ENCODE measurements at regions not wholly inside any gene's neighbourhood (a gene's known extent, or its start where the extent isn't known, plus 50 kb on each side); places are given as distances from the start of the nearest gene placed in this dataset.

DNA sequence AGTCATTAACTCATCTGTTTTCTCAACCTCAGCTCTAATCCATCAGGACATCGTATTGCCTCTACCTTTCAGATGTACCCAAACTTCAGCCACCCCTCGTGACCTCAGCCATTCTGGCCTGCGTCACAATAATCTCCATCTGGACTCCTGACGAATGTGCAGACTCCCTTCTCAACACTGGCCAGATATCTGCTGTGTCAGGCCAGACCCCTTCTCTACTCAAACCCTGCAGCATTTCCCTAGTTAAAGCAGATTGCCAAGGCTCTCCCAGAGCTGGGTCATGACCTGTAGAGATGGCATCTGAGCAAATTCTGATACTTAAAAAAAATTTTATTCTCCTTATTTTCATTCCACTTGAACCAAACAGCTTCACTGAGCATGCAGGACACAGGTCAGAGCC, 69.5 kb upstream of the TMEM18 start:
- TF ChIP-seq, protein P1, sequence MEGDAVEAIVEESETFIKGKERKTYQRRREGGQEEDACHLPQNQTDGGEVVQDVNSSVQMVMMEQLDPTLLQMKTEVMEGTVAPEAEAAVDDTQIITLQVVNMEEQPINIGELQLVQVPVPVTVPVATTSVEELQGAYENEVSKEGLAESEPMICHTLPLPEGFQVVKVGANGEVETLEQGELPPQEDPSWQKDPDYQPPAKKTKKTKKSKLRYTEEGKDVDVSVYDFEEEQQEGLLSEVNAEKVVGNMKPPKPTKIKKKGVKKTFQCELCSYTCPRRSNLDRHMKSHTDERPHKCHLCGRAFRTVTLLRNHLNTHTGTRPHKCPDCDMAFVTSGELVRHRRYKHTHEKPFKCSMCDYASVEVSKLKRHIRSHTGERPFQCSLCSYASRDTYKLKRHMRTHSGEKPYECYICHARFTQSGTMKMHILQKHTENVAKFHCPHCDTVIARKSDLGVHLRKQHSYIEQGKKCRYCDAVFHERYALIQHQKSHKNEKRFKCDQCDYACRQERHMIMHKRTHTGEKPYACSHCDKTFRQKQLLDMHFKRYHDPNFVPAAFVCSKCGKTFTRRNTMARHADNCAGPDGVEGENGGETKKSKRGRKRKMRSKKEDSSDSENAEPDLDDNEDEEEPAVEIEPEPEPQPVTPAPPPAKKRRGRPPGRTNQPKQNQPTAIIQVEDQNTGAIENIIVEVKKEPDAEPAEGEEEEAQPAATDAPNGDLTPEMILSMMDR (IDR thresholded peaks at IDR 0.05) = no peak

DNA sequence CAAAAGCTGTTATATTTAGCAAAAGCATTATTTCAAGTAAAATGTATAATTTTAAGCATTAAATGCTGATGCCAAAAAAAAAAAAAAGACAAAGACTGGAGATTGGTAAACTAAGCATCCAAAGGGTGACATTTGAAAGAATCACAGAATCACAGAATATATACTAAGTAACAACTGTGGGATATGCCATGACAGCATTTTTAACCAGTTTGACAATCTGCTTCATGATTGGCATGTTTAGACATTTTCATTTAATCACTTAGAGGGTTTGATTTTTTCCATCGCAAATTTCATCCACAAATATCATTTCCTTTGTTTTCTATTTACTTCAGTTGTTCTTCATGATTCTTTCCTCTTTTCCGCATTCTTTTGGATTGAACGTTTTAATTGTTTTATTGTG, 66.9 kb upstream of the TMEM18 start:
- TF ChIP-seq, protein P1 (IDR thresholded peaks at IDR 0.05) = no peak

DNA sequence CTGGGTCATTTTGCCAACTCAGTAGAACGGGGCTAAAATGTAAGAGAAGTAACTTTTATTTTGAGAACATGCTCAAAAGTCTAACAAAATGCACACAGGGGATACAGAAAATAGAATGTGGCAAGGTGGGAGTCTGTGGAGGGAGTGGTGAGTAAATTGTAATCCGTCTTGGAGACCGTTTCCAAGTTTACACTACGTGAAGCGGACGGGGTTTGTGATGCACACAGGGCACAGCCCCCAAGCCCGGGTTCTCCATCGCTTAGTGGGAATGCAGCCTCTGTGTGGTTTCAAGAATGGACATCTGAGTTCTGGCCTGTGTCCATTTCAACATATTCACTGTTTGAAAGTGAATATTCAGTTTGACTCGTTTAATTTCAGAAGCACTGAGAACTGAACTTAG, 65.0 kb upstream of the TMEM18 start:
- TF ChIP-seq, protein P1 (IDR thresholded peaks at IDR 0.05) = no peak

DNA sequence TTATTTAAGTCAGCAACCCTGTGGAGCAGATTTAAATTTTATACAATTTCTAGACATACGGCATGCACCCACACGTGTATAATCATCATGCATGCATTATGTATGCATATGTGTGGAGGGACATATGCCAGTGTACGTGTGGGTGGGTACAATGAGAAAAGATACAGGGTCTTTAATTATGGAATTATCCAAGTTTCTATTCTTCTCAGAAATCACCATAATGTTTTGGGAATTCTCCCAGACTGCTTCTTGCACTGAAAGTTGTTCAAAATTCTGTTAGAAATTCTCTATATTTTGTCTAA, 63.9 kb upstream of the TMEM18 start:
- TF ChIP-seq, protein P1 (IDR thresholded peaks at IDR 0.05) = no peak

DNA sequence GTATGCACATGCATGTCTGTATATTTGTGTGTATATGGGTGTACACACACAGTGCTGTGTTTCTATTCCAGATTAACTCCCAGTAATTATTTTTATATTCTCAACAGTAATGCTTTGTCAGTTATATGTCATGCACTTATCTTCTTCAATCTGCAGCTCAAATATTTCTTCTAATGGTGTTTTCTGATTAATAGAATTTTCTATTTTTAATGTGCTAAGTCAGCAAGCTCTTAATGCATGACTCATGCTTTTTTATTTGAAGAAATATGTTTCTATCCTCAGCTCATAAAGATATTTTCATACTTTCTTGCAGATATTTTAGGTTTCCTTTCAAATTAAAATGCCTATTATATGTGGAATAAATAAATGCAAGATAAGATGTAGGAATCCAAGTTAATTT, 59.7 kb upstream of the TMEM18 start:
- TF ChIP-seq, protein P1 (IDR thresholded peaks at IDR 0.05) = no peak

DNA sequence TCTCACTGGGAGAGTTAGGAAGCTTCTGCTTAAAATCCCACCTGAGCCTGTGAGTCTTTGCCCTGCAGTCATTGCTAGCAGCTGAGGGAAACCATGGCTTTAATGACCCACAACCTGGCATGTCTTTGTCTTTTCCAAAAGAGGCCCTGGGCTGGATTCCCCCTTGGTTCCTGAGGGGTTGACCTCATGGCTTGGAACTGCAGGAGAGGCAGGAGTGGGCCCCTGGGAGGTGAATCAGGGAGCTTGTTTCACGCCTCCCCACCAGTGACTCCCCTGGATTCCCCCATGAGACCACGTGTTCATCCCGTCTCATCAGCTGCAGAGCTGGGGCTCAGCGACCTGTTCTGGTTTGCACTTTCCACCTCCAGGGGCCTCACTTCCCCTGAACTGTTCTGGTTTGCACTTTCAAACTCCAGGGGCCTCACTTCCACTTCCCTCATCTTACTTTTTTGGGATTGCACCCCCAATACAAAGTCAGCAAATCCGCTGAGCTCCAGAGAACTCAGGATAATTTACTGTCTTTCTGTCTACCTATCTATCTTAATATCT, 58.5 kb upstream of the TMEM18 start:
- TF ChIP-seq, protein P1 (IDR thresholded peaks at IDR 0.05) = no peak

DNA sequence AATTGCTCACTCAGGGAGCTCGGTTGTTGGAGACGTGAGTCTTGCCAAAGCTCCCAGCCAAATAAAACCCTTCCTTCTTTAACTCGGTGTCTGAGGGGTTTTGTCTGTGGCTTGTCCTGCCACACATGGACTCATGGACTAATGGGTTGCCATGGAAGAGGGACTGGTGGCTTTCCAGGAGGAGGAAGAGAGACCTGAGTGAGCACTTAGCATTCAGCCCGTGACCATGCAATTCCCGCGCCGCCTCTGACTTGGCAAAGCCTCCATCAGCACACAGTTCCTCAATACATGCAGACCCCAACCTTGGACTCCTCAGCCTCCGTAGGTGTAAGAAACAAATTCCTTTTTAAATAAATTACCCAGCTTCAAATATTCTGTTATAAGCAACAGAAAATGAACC, 57.3 kb upstream of the TMEM18 start:
- TF ChIP-seq, protein P1 (IDR thresholded peaks at IDR 0.05) = no peak

DNA sequence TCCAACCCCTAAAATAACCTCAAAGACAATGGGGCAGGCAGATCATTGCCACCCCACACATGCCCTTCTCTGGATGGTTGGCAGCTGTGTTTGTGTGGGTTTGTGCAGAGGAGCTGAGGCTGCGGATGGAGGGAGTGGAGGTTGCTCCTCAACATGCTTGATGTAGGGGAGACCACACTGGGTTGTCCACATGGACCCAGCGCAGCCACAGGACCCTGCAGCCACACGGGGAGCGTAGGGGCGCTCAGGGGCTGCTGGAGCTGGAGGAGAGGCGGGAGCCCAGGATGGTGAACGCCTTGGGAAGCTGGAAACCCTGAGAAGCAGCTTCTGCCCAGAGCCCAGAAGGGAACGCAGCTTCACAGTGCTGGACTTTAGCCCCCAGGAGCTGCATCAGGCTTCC, 56.3 kb upstream of the TMEM18 start:
- TF ChIP-seq, protein P1 (IDR thresholded peaks at IDR 0.05) = no peak
